Panc1 (cell line): ENCODE measurements at regions not wholly inside any gene's neighbourhood (a gene's known extent, or its start where the extent isn't known, plus 50 kb on each side); places are given as distances from the start of the nearest gene placed in this dataset.

ENCODE experiments used
- CTCF ChIP-seq: fragments of 450-650 bp; IDR thresholded peaks from 2 replicates; pipeline ENCODE4 v1.5.1; 2017; ENCODE audit warnings: mild to moderate bottlenecking
- POLR2AphosphoS5 ChIP-seq: IDR thresholded peaks from 2 replicates; pipeline ENCODE4 v1.6.1; 2012; ENCODE audit warnings: mild to moderate bottlenecking, low read depth, low read length, moderate library complexity
- REST ChIP-seq, 2 experiments: IDR thresholded peaks; 2 replicates each; pipeline ENCODE4 v1.6.1; 2011 to 2012; ENCODE audit warnings: low read depth in 2 of 2, control low read depth in 1 of 2, low read length in 1 of 2, mild to moderate bottlenecking in 1 of 2, moderate library complexity in 1 of 2; ENCODE audit not compliant: insufficient read depth in 1 of 2
- SIN3A ChIP-seq: IDR thresholded peaks from 2 replicates; pipeline ENCODE4 v1.6.1; 2012; ENCODE audit warnings: low read depth, mild to moderate bottlenecking, low read length, moderate library complexity, borderline replicate concordance; ENCODE audit not compliant: insufficient read depth
- TCF7L2 ChIP-seq: IDR thresholded peaks from 2 replicates; pipeline ENCODE4 v1.6.1; 2011; ENCODE audit warnings: mild to moderate bottlenecking, low read depth, low read length, inconsistent platforms

- TF ChIP-seq CTCF (no peak), POLR2AphosphoS5 (no peak), REST (IDR thresholded peaks at IDR 0.05; ENCODE audit: insufficient read depth in 1 of 2, low read depth in 2 of 2, low read length in 1 of 2) (no peak), SIN3A (no peak), TCF7L2 (no peak)
Measured at GRCh38 chr14:62130441-62130840, 368.2 kb downstream of the SNAPC1 start.
